Activated naive CD4-positive, alpha-beta T cell treated with anti-CD3 and anti-CD28 coated beads, Interleukin-2, amount 10 ng/mL, durations not matched to agents 7 days and 5 days (primary cell): ENCODE measurements at regions not wholly inside any gene's neighbourhood (a gene's known extent, or its start where the extent isn't known, plus 50 kb on each side); places are given as distances from the start of the nearest gene placed in this dataset.

ENCODE experiments used
- CTCF ChIA-PET: fragments of 350-600 bp; sonication (Branson Sonifier 250); formaldehyde crosslinking; loops from one replicate; lab custom pipeline; 2021; ENCODE audit warnings: antibody characterized with exemption; lab: Charles Lee
- DNase-seq: peaks from one replicate; pipeline ENCODE4 v3.0.0-alpha.2; 2020
- H3K27ac Mint-ChIP-seq: one replicate; pipeline ENCODE4 v1.8.0; 2021; ENCODE audit warnings: mild to moderate bottlenecking, moderate library complexity, mixed read lengths
- H3K27me3 Mint-ChIP-seq: one replicate; pipeline ENCODE4 v1.8.0; 2021; ENCODE audit warnings: mild to moderate bottlenecking, mixed read lengths
- H3K36me3 Mint-ChIP-seq: one replicate; pipeline ENCODE4 v1.8.0; 2021; ENCODE audit warnings: mixed read lengths
- H3K4me1 Mint-ChIP-seq: one replicate; pipeline ENCODE4 v1.8.0; 2021; ENCODE audit warnings: mixed read lengths
- H3K4me3 Mint-ChIP-seq: one replicate; pipeline ENCODE4 v1.8.0; 2021; ENCODE audit warnings: mild to moderate bottlenecking, moderate library complexity, mixed read lengths
- H3K9me3 Mint-ChIP-seq: one replicate; pipeline ENCODE4 v1.8.0; 2021; ENCODE audit warnings: mixed read lengths

DNA sequence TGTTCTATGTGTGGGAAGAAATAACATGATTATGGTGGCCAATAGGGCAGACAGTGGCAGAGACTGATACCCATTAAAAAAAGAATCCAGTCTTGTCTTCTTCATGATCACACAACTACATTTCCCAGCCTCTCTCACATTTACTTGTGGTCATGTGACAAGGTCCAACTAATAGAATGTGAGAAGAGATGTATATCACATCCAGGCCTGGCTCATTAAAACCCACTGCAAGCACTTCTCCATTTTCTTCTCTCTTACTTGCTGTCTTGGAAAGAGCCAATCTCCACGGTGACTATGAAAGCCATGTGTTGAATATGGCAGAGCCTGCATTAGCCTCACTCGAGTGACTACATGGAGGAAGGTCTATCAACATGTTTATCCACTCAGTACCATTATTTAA, 306.2 kb upstream of the ZEB2 start:
- Mint-ChIP-seq H3K27me3 (no peaks in the 10 kb centered on the region), H3K4me3 (no peak overlapping the region), H3K9me3 (no peaks in the 10 kb centered on the region), H3K36me3 (no peaks in the 10 kb centered on the region), H3K4me1 (no peaks in the 10 kb centered on the region), H3K27ac (no peak overlapping the region)
- CTCF ChIA-PET: no interaction called here
- no peak for DNase-seq

GRCh38 chr2:144825331-144826020, 305.6 kb upstream of the ZEB2 start:
- H3K9me3 Mint-ChIP-seq: no peaks in the 10 kb centered on the region
- no peak for DNase-seq
- H3K36me3 Mint-ChIP-seq: no peaks in the 10 kb centered on the region
- H3K4me1 Mint-ChIP-seq: no peaks in the 10 kb centered on the region
- H3K27me3 Mint-ChIP-seq: no peaks in the 10 kb centered on the region
- H3K27ac Mint-ChIP-seq: no peak overlapping the region
- CTCF ChIA-PET: interaction anchor here (0.5 kb wide), 1 partner anchor 18 kb away, joined by 3 read pairs; no protein-coding TSS in a partner anchor
- H3K4me3 Mint-ChIP-seq: no peak overlapping the region

DNA sequence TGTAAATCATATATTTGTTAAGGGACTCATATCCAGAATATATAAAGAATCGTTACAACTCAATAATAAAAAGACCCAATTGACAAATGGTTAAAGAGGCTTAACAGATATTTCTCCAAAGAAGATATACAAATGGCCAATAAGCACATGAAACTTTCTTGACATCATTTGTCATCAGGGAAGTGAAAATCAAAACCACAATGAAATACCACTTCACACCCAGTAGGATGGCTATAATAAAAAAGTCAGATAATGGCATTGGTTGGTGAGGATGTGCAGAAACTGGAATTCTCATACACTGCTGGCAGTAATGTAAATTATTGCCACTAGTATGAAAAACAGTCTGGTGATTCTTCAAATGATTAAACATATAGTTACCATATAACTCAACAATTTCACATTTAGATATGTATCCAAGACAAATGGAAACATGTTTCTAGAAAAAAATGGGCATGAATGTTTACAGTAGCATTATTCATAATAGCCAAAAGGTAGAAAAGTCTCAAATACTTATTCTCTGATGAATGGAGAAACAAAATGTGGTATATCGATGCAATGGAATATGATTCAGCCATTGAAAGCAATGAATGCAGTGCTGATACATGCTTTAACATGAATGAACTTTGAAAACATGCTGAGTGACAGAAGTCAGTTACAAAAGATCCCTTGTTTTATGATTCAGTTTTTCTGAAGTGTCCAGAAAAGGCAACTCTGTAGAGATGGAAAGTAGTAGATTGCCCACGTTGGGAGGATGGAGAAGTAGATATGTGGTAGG, 304.6 kb upstream of the ZEB2 start:
- no peak overlapping the region for H3K4me3 Mint-ChIP-seq
- H3K9me3 Mint-ChIP-seq: no peaks in the 10 kb centered on the region
- H3K36me3 Mint-ChIP-seq: no peaks in the 10 kb centered on the region
- no peaks in the 10 kb centered on the region for H3K27me3 Mint-ChIP-seq
- CTCF ChIA-PET: no interaction called here
- no peak overlapping the region for H3K27ac Mint-ChIP-seq
- H3K4me1 Mint-ChIP-seq: no peaks in the 10 kb centered on the region
- no peak for DNase-seq

GRCh38 chr2:144822966-144823365, 303.0 kb upstream of the ZEB2 start:
- Mint-ChIP-seq H3K4me1 (no peaks in the 10 kb centered on the region), H3K36me3 (no peaks in the 10 kb centered on the region), H3K4me3 (no peak overlapping the region), H3K9me3 (no peaks in the 10 kb centered on the region), H3K27me3 (no peaks in the 10 kb centered on the region), H3K27ac (no peak overlapping the region)
- CTCF ChIA-PET: no interaction called here
- DNase-seq: no peak

GRCh38 chr2:144812288-144812687, 292.4 kb upstream of the ZEB2 start:
- no peaks in the 10 kb centered on the region for H3K36me3 Mint-ChIP-seq
- CTCF ChIA-PET: no interaction called here
- no peaks in the 10 kb centered on the region for H3K4me1 Mint-ChIP-seq
- no peaks in the 10 kb centered on the region for H3K9me3 Mint-ChIP-seq
- no peak overlapping the region for H3K4me3 Mint-ChIP-seq
- H3K27me3 Mint-ChIP-seq: no peaks in the 10 kb centered on the region
- no peak for DNase-seq
- no peak overlapping the region for H3K27ac Mint-ChIP-seq

DNA sequence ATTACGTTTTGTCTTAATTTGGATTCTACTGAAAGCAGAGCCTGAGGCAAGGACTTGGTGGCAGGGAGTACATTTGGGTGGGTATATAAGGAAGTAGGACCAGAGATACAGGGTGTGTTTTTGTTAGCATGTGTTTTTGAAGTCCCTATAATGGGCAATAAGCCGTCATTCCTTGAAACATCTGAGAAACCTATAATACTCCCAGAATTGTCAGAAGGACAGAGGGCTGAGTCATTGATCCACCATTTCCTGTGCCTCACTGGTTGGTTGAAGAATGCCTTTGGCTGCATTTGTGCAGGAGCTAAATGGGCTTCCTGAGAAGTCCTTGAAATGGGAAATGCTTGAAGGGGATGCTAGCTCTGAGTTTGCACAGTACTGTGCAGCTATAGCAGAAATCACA, 281.8 kb upstream of the ZEB2 start:
- Mint-ChIP-seq H3K27me3 (no peaks in the 10 kb centered on the region), H3K36me3 (no peaks in the 10 kb centered on the region), H3K27ac (no peak overlapping the region), H3K4me1 (no peaks in the 10 kb centered on the region), H3K4me3 (no peak overlapping the region), H3K9me3 (no peaks in the 10 kb centered on the region)
- CTCF ChIA-PET: no interaction called here
- no peak for DNase-seq

DNA sequence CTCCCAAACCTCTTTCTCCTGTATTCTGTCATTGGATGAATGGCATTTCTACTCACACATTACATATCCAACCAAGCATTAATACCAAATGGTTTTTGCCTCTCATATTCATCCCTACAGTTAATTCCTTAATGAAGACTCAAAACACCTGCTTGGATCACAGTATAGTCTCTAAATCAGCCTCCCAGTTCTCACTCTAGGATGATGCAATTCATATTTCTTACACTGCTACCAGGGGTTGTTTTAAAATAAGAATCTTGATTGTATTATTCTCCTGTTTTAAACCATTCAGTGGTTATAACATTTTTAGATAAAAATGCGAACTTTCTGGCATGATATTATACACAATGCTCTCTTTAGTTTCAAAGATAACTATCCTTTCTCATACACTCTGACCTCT, 281.4 kb upstream of the ZEB2 start:
- CTCF ChIA-PET: no interaction called here
- Mint-ChIP-seq H3K27ac (no peak overlapping the region), H3K27me3 (no peaks in the 10 kb centered on the region), H3K4me1 (no peaks in the 10 kb centered on the region), H3K36me3 (no peaks in the 10 kb centered on the region), H3K9me3 (no peaks in the 10 kb centered on the region), H3K4me3 (no peak overlapping the region)
- no peak for DNase-seq

DNA sequence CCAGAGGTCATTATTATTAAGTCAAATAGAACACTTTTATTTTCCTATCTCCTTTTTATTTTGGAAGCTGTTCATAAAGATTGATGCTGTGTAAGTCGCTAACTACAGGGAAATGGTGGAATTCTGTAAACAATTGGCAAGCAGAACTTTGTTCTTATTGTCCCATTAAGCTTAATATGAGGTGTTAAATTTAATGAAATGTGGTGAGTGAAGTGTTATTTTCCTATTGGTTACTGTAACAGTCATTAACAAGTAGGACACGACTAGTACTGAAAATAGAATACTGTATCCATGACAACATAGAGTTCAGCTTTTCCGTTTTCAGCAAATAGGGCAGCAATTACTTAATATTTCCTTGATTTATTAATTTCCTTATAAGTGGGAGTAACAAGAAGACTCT, 279.1 kb upstream of the ZEB2 start:
- Mint-ChIP-seq H3K9me3 (no peaks in the 10 kb centered on the region), H3K27me3 (no peaks in the 10 kb centered on the region), H3K27ac (no peak overlapping the region), H3K36me3 (no peaks in the 10 kb centered on the region), H3K4me1 (no peaks in the 10 kb centered on the region), H3K4me3 (no peak overlapping the region)
- CTCF ChIA-PET: no interaction called here
- DNase-seq: no peak

DNA sequence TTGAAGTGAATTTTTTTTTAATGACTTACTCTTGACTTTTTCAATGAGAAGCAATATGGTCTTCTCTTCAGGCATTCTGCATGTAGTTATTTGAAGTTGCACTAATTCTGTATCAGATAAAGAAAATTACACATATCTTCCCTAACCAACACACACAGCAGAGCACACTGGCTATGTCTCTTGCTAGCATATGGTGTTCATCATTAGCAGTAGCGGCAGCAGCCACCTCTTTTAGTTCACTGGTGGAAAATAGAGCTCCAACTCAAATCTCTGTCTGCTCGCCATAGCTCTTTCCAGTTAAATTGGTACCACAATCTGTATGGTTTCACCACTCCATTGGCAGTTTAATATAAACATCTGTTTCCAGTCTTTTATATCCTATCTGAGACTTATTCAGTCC, 278.1 kb upstream of the ZEB2 start:
- H3K27me3 Mint-ChIP-seq: no peaks in the 10 kb centered on the region
- no peak overlapping the region for H3K27ac Mint-ChIP-seq
- no peaks in the 10 kb centered on the region for H3K36me3 Mint-ChIP-seq
- CTCF ChIA-PET: no interaction called here
- H3K9me3 Mint-ChIP-seq: no peaks in the 10 kb centered on the region
- no peaks in the 10 kb centered on the region for H3K4me1 Mint-ChIP-seq
- H3K4me3 Mint-ChIP-seq: no peak overlapping the region
- no peak for DNase-seq

DNA sequence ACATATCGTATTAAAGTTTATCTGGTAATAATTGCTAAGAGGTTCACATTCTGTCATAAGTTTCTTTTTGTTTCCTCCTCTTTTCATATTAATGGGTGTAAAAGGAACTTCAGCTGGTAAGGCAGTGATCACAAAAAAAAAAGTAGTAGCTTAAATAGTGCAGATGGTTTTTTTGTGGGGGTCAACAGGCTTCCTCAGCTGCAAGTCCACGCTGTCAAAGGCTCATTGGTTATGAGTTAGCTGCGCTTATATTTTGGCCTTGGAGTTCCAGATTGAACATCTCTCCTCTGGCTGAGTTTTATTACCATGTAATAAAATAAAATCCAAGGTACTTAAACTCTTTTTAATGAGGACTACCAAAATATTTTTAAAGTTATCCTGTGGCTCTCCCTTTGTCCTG, 277.0 kb upstream of the ZEB2 start:
- H3K9me3 Mint-ChIP-seq: no peaks in the 10 kb centered on the region
- no peak overlapping the region for H3K27ac Mint-ChIP-seq
- DNase-seq: no peak
- no peak overlapping the region for H3K4me3 Mint-ChIP-seq
- H3K4me1 Mint-ChIP-seq: no peaks in the 10 kb centered on the region
- H3K27me3 Mint-ChIP-seq: no peaks in the 10 kb centered on the region
- no peaks in the 10 kb centered on the region for H3K36me3 Mint-ChIP-seq
- CTCF ChIA-PET: no interaction called here

DNA sequence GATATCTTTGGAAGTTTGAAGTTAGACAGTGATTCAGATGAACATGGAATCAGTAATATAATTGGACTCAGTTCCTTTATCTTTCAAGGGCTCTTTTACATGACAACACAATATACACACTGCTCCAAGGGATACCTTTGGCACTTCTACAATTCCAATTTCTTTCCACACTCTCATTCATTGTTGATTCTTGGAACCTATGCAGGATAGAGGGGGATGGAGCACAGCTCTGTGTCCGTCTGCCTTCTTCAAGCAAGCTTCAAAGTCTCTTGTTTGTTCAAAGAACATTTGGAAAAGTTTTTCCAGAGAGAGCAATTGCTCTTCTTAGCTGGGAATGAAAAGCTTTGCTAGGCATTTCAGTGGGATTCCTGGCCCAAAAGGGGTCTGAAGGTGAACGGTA, 276.2 kb upstream of the ZEB2 start:
- Mint-ChIP-seq H3K4me3 (no peak overlapping the region), H3K27ac (no peak overlapping the region), H3K9me3 (no peaks in the 10 kb centered on the region), H3K36me3 (no peaks in the 10 kb centered on the region), H3K27me3 (no peaks in the 10 kb centered on the region), H3K4me1 (no peaks in the 10 kb centered on the region)
- DNase-seq: no peak
- CTCF ChIA-PET: no interaction called here

- Mint-ChIP-seq H3K36me3 (no peaks in the 10 kb centered on the region), H3K4me3 (no peak overlapping the region), H3K27ac (no peak overlapping the region), H3K27me3 (no peaks in the 10 kb centered on the region), H3K9me3 (peaks cover 1% of the 10 kb centered on the region), H3K4me1 (no peaks in the 10 kb centered on the region)
- CTCF ChIA-PET: no interaction called here
- no peak for DNase-seq
These were observed 265.3 kb upstream of the ZEB2 start for GRCh38 chr2:144785253-144785652.

- no peak for DNase-seq
- Mint-ChIP-seq H3K36me3 (no peaks in the 10 kb centered on the region), H3K27ac (no peak overlapping the region), H3K4me1 (no peaks in the 10 kb centered on the region), H3K27me3 (no peaks in the 10 kb centered on the region), H3K9me3 (no peaks in the 10 kb centered on the region), H3K4me3 (no peak overlapping the region)
- CTCF ChIA-PET: interaction anchor here (0.6 kb wide), 1 partner anchor 262 kb away, joined by 6 read pairs; no protein-coding TSS in a partner anchor
These were observed 261.1 kb upstream of the ZEB2 start for GRCh38 chr2:144780983-144781382.

DNA sequence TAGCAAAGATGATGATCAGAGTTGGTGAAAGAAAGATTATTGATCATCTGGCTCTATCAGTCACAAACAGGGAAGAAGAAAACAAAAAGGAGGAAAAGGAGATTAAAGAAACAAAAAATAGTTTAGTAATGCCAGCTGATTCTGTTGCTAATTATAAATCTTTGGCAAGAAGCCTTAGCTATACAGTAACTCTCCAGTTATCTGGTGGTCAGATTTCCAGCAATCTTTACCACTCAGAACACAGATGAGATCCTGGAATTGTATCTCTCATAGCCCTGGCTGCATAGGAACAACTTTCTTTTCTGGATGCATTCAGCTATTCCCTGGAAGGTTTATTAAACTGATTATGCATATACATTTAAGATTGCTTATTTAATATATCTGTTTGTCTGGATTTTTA, 256.8 kb upstream of the ZEB2 start:
- H3K27me3 Mint-ChIP-seq: no peaks in the 10 kb centered on the region
- no peaks in the 10 kb centered on the region for H3K9me3 Mint-ChIP-seq
- DNase-seq: no peak
- CTCF ChIA-PET: no interaction called here
- H3K27ac Mint-ChIP-seq: no peak overlapping the region
- H3K4me3 Mint-ChIP-seq: no peak overlapping the region
- no peaks in the 10 kb centered on the region for H3K4me1 Mint-ChIP-seq
- no peaks in the 10 kb centered on the region for H3K36me3 Mint-ChIP-seq

GRCh38 chr2:144774809-144775208, 254.9 kb upstream of the ZEB2 start:
- Mint-ChIP-seq H3K4me1 (no peaks in the 10 kb centered on the region), H3K27me3 (no peaks in the 10 kb centered on the region), H3K36me3 (no peaks in the 10 kb centered on the region), H3K27ac (no peak overlapping the region), H3K9me3 (no peaks in the 10 kb centered on the region), H3K4me3 (no peak overlapping the region)
- no peak for DNase-seq
- CTCF ChIA-PET: no interaction called here
